Activated CD8-positive, alpha-beta memory T cell treated with anti-CD3 and anti-CD28 coated beads for 36 hours (primary cell): ENCODE measurements at regions not wholly inside any gene's neighbourhood (a gene's known extent, or its start where the extent isn't known, plus 50 kb on each side); places are given as distances from the start of the nearest gene placed in this dataset.
"Not testable (repeated sequence)": the region's sequence is repeated elsewhere in the genome, so short reads cannot be mapped to it uniquely, and the experiment has no call there.

Source experiments
- CTCF ChIA-PET: fragments of 350-600 bp; sonication (Branson Sonifier 250); formaldehyde crosslinking; loops from one replicate; lab custom pipeline; 2021; ENCODE audit warnings: antibody characterized with exemption; lab: Charles Lee
- POLR2A ChIA-PET: fragments of 350-600 bp; sonication (Branson Sonifier 250); formaldehyde crosslinking; loops from one replicate; lab custom pipeline; 2021; ENCODE audit warnings: antibody characterized with exemption; lab: Charles Lee

- ChIA-PET POLR2A (no interaction called here), CTCF (interaction anchor here (1.4 kb wide), 1 partner anchor 11 kb away, joined by 3 read pairs; no protein-coding TSS in a partner anchor)
These were observed 57.2 kb upstream of the SLC1A4 start for GRCh38 chr2:64932116-64932370.

DNA sequence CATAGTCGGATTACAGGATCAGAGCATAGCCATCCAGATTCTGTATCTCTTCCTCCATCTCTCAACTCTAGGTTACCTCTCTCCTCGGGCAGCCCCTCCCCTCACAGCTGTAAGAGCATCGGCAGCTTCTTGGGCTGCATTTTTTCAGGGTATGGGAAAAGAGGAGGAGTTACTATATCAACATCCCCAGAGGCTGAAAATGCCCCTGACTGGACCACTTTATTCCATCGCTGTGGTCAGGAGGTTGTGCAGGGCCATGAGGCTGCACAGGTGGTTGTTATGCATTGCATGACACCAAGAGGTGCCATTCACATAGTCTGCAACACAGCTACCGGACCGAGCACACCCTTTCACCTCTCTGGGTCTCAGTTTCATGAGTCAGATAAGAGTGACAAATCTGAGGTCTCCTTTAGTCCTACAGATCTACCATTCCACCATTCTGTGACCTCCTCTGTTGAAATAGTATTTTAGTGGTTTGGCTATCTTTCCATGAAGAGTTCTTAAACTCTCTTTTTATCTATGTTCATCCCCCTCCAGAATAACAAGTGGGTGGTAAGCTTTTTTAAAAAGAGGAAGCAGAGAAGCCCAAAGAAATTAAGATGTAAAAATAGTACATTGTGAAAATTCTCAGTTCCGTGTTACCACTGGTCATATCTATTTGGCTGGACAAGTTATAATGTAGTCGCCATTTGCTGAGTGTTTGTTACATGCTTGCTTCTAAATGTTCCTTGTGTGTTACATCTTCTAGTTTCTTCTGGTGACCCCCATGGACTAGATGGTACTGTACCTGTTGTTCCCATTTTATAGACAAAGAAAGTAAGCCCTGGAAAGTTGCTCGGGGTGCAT is 56.6 kb upstream of the SLC1A4 start:
- POLR2A ChIA-PET = no interaction called here
- CTCF ChIA-PET = interaction anchor here (0.6 to 1.4 kb wide), 2 partner anchors 11 to 396 kb away, joined by 3 read pairs; no protein-coding TSS in a partner anchor

DNA sequence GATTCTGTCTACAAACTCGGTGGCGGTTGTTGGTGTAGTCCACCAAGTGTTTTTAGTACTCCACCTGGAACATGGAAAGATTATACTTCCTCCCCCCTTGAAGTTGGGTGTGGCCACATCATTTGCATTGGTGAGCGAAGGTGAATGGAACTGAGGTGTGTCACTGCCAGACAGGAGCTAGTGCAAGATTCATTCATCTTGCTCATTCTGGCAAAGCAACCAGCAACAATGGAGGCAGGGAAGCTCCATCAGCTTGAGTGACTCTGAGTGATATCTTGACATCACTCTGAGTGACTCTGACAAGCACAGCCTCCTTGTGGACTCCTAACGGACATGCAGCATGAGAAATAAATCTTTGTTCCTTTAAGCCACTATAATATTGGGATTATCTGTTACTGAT is 54.7 kb upstream of the SLC1A4 start:
- POLR2A ChIA-PET = no interaction called here
- CTCF ChIA-PET = no interaction called here

GRCh38 chr2:64936809-64937208 is 52.4 kb upstream of the SLC1A4 start:
- ChIA-PET POLR2A (no interaction called here), CTCF (interaction anchor here (0.5 kb wide), 1 partner anchor 635 kb away, joined by 3 read pairs; no protein-coding TSS in a partner anchor)

DNA sequence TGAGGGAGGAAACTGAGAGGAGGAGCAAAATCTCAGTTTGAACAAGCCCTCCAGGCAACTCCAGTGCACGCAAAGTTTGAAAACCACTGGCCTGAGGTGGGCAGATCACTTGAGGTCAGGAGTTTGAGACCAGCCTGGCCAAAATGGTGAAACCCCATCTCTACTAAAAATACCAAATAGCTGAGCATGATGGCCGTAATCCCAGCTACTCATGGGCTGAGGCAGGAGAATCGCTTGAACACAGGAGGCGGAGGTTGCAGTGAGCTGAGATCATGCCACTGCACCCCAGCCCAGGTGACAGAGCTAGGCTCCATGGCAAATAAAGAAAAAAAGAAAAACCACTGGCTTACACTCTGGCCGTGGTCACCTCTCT is 51.9 kb upstream of the SLC1A4 start:
- CTCF ChIA-PET, POLR2A ChIA-PET: not testable (repeated sequence)

DNA sequence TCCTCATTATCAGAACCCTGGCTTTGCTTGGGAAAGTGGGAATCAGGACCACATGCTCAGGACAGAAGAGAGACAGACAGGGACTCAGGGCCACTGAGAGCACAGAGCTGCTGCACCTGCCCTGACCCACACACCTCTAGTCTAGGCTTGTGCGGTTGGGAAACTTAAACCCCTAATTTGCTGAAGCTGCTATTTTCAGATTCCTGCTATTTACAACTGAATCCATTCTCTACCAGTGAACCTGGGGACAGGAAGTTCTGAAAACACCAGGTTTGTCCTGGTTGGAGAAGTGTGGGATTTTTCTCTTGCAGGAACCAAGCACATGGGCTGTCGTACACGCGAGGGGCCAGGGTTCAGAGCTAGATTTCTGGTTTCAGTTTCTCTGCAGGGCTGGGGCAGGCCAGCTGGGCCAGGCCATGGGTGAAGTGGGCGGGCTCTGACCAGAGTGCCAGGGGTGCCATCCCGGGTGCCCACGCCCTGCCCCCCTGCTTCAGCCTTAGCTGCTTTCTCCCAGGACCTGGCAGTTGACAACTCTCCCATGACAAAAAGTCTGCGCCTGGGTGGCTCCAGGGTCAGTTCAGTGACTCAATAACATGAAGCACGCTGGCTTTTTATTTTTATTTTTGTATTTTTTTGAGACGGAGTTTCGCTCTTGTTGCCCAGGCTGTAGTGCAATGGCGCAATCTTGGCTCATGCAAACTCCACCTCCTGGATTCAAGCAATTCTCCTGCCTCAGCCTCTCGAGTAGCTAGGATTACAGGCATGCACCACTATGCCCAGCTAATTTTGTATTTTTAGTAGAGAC is 51.3 kb upstream of the SLC1A4 start:
- CTCF ChIA-PET = no interaction called here
- POLR2A ChIA-PET = no interaction called here

GRCh38 chr2:64938607-64939285 is 50.5 kb upstream of the SLC1A4 start:
- ChIA-PET CTCF (interaction anchor here (0.6 kb wide), 1 partner anchor 224 kb away, joined by 3 read pairs; no protein-coding TSS in a partner anchor), POLR2A (no interaction called here)

DNA sequence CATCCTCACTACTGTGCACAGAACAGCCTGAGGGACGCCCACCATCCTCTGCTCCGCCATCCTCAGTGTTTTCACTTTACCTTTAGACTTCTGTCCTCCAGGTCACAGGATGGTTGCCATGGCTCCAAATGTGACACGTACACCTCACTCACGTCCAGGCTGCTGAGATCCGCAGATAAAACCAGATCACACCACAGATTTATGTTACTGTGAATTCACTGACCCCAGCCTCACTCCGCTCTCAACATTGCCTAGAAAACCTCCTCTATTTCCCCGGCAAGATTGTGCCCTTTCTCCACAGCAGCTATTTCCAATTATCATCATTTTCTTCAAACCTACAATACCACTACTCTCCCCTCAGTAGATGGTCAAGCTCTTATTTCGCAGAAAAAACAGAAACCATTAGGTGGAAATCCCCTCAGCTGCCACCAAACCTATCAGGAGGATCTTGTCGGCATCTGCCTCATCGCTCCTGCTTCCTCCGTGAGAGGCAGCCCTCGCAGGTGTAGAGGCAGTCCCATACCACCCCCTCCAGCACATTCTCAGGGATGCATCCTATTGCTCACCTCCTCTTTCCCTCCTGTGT is 49.8 kb upstream of the SLC1A4 start:
- ChIA-PET CTCF (interaction anchor here (0.6 kb wide), 1 partner anchor 224 kb away, joined by 3 read pairs; no protein-coding TSS in a partner anchor), POLR2A (no interaction called here)
